ENCODE measurements at regions not wholly inside any gene's neighbourhood (a gene's known extent, or its start where the extent isn't known, plus 50 kb on each side); places are given as distances from the start of the nearest gene placed in this dataset.

- Histone ChIP-seq H3K36me3 (replicated peaks in 1 of 2; ENCODE audit: control insufficient read depth in 1 of 2, insufficient read depth in 2 of 2, low read length in 1 of 2) (no peaks in the 10 kb centered on the region), H2AFZ (ENCODE audit: low read depth) (no peak overlapping the region), H3K9me3 (peaks cover 6% of the 10 kb centered on the region), H3K27ac (ENCODE audit: low read depth in 2 of 2, low read length in 1 of 2) (no peak overlapping the region), H3K9me2 (no peaks in the 10 kb centered on the region), H3K4me3 (ENCODE audit: low read depth in 2 of 2, low read length in 1 of 2) (no peak overlapping the region), H3K27me3 (ENCODE audit: insufficient read depth) (no peaks in the 10 kb centered on the region), H3K79me2 (ENCODE audit: insufficient read depth) (no peaks in the 10 kb centered on the region), H4K20me1 (ENCODE audit: insufficient read depth) (no peaks in the 10 kb centered on the region), H3K4me1 (ENCODE audit: control insufficient read depth in 1 of 2, insufficient read depth in 2 of 2, low read depth in 1 of 2, low read length in 1 of 2) (no peaks in the 10 kb centered on the region), H3K9ac (no peak overlapping the region), H3F3A (replicated peaks; ENCODE audit: insufficient read depth) (no peaks in the 10 kb centered on the region), H3K4me2 (no peak overlapping the region)
- POLR2A ChIA-PET = no interaction called here
- DNase-seq = no peak
- CTCF ChIA-PET = interaction anchor here (0.6 kb wide), 1 partner anchor 415 kb away, joined by 3 read pairs; no protein-coding TSS in a partner anchor
- 43% methylated on average over 4 of the region's 4 CpGs for WGBS (ENCODE audit: low lambda C conversion rate)
- TF ChIP-seq, protein P1, sequence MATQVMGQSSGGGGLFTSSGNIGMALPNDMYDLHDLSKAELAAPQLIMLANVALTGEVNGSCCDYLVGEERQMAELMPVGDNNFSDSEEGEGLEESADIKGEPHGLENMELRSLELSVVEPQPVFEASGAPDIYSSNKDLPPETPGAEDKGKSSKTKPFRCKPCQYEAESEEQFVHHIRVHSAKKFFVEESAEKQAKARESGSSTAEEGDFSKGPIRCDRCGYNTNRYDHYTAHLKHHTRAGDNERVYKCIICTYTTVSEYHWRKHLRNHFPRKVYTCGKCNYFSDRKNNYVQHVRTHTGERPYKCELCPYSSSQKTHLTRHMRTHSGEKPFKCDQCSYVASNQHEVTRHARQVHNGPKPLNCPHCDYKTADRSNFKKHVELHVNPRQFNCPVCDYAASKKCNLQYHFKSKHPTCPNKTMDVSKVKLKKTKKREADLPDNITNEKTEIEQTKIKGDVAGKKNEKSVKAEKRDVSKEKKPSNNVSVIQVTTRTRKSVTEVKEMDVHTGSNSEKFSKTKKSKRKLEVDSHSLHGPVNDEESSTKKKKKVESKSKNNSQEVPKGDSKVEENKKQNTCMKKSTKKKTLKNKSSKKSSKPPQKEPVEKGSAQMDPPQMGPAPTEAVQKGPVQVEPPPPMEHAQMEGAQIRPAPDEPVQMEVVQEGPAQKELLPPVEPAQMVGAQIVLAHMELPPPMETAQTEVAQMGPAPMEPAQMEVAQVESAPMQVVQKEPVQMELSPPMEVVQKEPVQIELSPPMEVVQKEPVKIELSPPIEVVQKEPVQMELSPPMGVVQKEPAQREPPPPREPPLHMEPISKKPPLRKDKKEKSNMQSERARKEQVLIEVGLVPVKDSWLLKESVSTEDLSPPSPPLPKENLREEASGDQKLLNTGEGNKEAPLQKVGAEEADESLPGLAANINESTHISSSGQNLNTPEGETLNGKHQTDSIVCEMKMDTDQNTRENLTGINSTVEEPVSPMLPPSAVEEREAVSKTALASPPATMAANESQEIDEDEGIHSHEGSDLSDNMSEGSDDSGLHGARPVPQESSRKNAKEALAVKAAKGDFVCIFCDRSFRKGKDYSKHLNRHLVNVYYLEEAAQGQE (IDR thresholded peaks at IDR 0.05; ENCODE audit: low read depth, low read length) = no peak
- no peak for TF ChIP-seq TCF12 (IDR thresholded peaks at IDR 0.05)
- TF ChIP-seq PBX3 (IDR thresholded peaks at IDR 0.05) = no peak
- no peak for TF ChIP-seq IRF3 (IDR thresholded peaks at IDR 0.05; ENCODE audit: low read depth, low read length)
- TF ChIP-seq FOXJ3 (CRISPR knock-in tag; IDR thresholded peaks at IDR 0.05) = no peak
- no peak for TF ChIP-seq MEF2A (IDR thresholded peaks at IDR 0.05; ENCODE audit: borderline replicate concordance, low read depth)
- no peak for TF ChIP-seq FOXM1 (IDR thresholded peaks at IDR 0.05; ENCODE audit: low read depth)
- no peak for TF ChIP-seq FOSL2 (IDR thresholded peaks at IDR 0.05; ENCODE audit: borderline replicate concordance, low read depth)
- TF ChIP-seq, protein P2, sequence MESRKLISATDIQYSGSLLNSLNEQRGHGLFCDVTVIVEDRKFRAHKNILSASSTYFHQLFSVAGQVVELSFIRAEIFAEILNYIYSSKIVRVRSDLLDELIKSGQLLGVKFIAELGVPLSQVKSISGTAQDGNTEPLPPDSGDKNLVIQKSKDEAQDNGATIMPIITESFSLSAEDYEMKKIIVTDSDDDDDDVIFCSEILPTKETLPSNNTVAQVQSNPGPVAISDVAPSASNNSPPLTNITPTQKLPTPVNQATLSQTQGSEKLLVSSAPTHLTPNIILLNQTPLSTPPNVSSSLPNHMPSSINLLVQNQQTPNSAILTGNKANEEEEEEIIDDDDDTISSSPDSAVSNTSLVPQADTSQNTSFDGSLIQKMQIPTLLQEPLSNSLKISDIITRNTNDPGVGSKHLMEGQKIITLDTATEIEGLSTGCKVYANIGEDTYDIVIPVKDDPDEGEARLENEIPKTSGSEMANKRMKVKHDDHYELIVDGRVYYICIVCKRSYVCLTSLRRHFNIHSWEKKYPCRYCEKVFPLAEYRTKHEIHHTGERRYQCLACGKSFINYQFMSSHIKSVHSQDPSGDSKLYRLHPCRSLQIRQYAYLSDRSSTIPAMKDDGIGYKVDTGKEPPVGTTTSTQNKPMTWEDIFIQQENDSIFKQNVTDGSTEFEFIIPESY (IDR thresholded peaks at IDR 0.05; ENCODE audit: borderline replicate concordance, low read depth) = no peak
- no peak for TF ChIP-seq TAF1 (IDR thresholded peaks at IDR 0.05; ENCODE audit: borderline replicate concordance, low read depth, low read length)
- no peak for TF ChIP-seq TEAD4 (IDR thresholded peaks at IDR 0.05; ENCODE audit: borderline replicate concordance, insufficient read depth)
- TF ChIP-seq YY1 (IDR thresholded peaks at IDR 0.05; ENCODE audit: low read depth) = no peak
- TF ChIP-seq MAX (IDR thresholded peaks at IDR 0.05; ENCODE audit: low read depth) = no peak
- TF ChIP-seq, protein P3, sequence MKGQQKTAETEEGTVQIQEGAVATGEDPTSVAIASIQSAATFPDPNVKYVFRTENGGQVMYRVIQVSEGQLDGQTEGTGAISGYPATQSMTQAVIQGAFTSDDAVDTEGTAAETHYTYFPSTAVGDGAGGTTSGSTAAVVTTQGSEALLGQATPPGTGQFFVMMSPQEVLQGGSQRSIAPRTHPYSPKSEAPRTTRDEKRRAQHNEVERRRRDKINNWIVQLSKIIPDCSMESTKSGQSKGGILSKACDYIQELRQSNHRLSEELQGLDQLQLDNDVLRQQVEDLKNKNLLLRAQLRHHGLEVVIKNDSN (IDR thresholded peaks at IDR 0.05; ENCODE audit: borderline replicate concordance, low read depth) = no peak
These were observed 203.9 kb upstream of the RGPD4 start for GRCh38 chr2:107622741-107623310.

All from SK-N-SH (cell line).